ENCODE measurements at regions not wholly inside any gene's neighbourhood (a gene's known extent, or its start where the extent isn't known, plus 50 kb on each side); places are given as distances from the start of the nearest gene placed in this dataset.

DNA sequence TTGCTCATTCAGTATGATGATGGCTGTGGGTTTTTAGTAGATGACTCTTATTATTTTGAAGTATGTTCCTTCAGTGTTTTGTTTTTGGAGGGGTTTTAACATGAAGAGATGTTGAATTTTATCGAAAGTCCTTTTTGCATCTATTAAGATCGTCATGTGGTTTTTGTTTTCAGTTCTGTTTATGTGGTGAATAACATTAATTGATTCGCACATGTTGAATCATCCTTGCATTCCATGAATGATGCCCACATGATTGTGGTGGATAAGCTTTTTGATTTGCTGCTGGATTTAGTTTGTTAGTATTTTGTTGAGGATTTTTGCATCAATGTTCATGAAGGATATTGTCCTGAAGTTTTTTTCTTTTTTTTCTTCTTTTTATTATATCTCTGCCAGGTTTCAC lies 347.4 kb upstream of the EPHA5 start:
- TF ChIP-seq, protein P1, sequence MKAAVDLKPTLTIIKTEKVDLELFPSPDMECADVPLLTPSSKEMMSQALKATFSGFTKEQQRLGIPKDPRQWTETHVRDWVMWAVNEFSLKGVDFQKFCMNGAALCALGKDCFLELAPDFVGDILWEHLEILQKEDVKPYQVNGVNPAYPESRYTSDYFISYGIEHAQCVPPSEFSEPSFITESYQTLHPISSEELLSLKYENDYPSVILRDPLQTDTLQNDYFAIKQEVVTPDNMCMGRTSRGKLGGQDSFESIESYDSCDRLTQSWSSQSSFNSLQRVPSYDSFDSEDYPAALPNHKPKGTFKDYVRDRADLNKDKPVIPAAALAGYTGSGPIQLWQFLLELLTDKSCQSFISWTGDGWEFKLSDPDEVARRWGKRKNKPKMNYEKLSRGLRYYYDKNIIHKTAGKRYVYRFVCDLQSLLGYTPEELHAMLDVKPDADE (CRISPR knock-in tag; IDR thresholded peaks at IDR 0.05), result no peak
- no peak for TF ChIP-seq NRL (CRISPR knock-in tag; IDR thresholded peaks at IDR 0.05; ENCODE audit: borderline replicate concordance)
- no peak for TF ChIP-seq MYC (CRISPR knock-in tag; IDR thresholded peaks at IDR 0.05; ENCODE audit: borderline replicate concordance)
- TF ChIP-seq, protein P2, sequence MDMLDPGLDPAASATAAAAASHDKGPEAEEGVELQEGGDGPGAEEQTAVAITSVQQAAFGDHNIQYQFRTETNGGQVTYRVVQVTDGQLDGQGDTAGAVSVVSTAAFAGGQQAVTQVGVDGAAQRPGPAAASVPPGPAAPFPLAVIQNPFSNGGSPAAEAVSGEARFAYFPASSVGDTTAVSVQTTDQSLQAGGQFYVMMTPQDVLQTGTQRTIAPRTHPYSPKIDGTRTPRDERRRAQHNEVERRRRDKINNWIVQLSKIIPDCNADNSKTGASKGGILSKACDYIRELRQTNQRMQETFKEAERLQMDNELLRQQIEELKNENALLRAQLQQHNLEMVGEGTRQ (IDR thresholded peaks at IDR 0.05; ENCODE audit: low read depth, low read length), result no peak
- TF ChIP-seq, protein P2 (CRISPR knock-in tag; IDR thresholded peaks at IDR 0.05; ENCODE audit: borderline replicate concordance), result no peak
- TF ChIP-seq POLR2A (IDR thresholded peaks at IDR 0.05; ENCODE audit: insufficient read depth in 1 of 2, low read depth in 2 of 2, low read length in 2 of 2), result no peak
- TF ChIP-seq, protein P3, sequence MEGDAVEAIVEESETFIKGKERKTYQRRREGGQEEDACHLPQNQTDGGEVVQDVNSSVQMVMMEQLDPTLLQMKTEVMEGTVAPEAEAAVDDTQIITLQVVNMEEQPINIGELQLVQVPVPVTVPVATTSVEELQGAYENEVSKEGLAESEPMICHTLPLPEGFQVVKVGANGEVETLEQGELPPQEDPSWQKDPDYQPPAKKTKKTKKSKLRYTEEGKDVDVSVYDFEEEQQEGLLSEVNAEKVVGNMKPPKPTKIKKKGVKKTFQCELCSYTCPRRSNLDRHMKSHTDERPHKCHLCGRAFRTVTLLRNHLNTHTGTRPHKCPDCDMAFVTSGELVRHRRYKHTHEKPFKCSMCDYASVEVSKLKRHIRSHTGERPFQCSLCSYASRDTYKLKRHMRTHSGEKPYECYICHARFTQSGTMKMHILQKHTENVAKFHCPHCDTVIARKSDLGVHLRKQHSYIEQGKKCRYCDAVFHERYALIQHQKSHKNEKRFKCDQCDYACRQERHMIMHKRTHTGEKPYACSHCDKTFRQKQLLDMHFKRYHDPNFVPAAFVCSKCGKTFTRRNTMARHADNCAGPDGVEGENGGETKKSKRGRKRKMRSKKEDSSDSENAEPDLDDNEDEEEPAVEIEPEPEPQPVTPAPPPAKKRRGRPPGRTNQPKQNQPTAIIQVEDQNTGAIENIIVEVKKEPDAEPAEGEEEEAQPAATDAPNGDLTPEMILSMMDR (CRISPR knock-in tag; IDR thresholded peaks at IDR 0.05), result no peak
- no peak for TF ChIP-seq MEIS2 (CRISPR knock-in tag; IDR thresholded peaks at IDR 0.05)
- no peak for TF ChIP-seq SUZ12 (IDR thresholded peaks at IDR 0.05; ENCODE audit: low read depth, low read length)
- TF ChIP-seq FOSL2 (CRISPR knock-in tag; IDR thresholded peaks at IDR 0.05), result no peak
- TF ChIP-seq NFYB (CRISPR knock-in tag; IDR thresholded peaks at IDR 0.05), result no peak
- TF ChIP-seq ZNF234 (CRISPR knock-in tag; conservative IDR thresholded peaks at IDR 0.05), result no peak
- TF ChIP-seq EP300 (IDR thresholded peaks at IDR 0.05; ENCODE audit: low read depth in 2 of 2, low read length in 2 of 2), result no peak
- TF ChIP-seq EP300 (CRISPR knock-in tag; IDR thresholded peaks at IDR 0.05; ENCODE audit: borderline replicate concordance), result no peak
- no peak for TF ChIP-seq RBFOX2 (IDR thresholded peaks at IDR 0.05; ENCODE audit: low read depth, low read length)

Measured in HepG2 (cell line).